IPS-NIHi7 (cell line): ENCODE measurements at regions not wholly inside any gene's neighbourhood (a gene's known extent, or its start where the extent isn't known, plus 50 kb on each side); places are given as distances from the start of the nearest gene placed in this dataset.

Source experiments
- DNase-seq: peaks from one replicate; pipeline ENCODE4 v3.0.0; 2012; ENCODE audit warnings: mixed read lengths; ENCODE audit errors: extremely low spot score

GRCh38 chr22:49532869-49533802 lies 294.5 kb downstream of the BRD1 start:
- no peak for DNase-seq

DNA sequence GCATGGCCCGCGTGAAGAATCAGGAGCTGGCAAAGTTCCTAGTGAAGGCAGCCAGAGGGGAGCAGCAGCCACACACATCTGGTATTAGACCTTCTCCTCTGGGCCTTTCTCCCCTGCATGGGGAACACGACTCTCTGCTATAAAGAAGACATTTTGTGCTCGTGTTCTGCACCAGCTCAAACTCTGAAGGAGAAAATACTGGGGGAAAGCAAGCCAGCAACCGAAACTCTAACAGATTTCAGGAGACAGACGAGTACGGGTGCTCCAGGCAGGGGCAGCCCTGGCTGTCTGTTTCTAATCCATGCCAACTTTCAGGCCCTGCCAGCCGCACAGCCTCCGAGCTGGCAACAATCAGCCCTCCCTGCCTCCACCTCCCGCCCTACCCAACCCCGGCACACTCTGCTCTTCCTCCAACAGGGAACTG lies 296.3 kb downstream of the BRD1 start:
- no peak for DNase-seq

DNA sequence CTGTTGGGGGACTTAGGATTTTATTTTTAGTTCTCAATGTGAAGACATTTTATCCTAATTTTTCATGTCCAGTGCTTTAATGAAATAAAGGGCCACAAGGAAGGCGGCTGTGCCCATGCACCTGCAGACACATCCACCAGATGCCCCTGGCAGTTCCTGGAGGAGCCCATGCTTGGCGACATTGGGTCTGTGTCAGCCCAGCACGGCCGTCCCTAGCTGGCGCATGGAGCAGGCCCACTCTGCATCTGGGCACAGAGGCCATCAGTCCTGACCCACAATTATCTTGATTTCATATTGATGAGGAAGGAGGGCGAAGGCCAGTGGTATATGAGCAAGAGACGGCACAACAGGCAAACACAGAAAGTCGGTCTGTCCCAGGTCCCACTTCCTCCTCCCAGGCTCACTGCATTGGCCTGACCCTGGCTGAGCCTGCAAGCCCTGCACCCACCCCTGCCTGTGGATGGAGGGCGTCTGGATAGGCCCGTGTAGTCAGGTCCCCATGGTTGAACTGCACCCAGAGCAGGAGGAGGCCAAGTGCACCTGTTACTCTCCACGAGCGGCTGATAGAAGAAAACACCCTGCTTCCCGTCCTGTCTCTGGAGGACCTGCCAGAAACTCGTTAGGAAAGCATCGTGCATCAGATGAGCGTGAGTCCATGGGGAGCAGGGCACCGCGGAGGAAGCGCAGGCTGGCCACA lies 296.9 kb downstream of the BRD1 start:
- DNase-seq = no peak

GRCh38 chr22:49528420-49528720 lies 299.3 kb downstream of the BRD1 start:
- no peak for DNase-seq

GRCh38 chr22:49527611-49528419 lies 299.9 kb downstream of the BRD1 start:
- no peak for DNase-seq

DNA sequence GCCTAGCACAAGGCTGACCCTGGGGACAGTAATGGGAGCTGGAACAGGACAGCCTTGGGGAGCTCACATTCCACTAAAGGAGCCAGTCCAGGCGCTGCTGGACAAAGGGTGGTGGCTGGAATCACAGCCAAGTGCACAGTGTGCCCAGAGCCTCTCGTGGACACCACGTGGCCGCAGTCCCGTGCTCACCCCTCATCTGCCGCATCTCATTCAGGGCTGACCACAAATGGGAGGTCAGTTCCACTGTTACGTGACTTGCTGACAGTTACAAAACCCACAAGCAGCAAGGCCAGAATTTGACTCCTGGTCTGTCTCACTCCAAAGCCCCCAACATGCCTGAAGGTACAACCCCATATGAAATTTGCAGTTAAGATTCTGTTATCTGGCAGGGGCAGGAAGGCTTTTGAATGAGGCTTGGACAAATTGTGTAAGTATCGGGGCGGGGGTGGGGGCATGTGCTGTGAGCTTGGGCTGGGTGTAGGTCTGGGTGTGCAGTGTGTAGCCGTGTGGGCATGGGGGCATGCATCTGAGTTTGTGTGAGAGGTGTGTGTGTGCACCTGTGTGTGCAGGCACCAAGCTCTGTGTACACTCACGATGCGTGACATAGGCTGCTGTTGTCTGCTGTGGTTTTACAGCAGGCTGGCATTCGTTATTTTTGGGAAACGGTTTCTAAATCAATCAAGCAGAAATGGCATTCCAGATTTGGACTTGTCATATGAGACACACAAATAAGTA lies 301.7 kb downstream of the BRD1 start:
- no peak for DNase-seq

GRCh38 chr22:49525360-49525759 lies 302.3 kb downstream of the BRD1 start:
- no peak for DNase-seq

DNA sequence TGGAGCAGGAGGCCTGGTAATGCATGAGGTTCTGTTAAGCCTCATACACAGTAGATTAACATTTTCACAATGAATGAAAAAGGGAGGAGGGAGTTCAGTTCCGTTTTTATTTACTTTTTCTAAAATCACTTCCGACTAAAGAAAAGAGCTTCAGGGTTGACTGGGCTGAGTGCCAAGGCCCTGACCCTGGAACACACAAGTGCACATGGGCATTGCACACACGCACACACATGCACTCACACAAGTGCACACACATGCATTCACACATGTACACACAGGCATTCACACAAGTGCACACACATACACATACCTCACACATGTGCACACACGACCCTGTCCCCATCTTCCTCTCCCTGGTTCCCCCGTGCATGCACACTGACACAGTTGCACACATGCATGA lies 303.3 kb downstream of the BRD1 start:
- DNase-seq = no peak

- DNase-seq = no peak
Observed at GRCh38 chr22:49523374-49524008, 304.2 kb downstream of the BRD1 start.

- no peak for DNase-seq
Observed at GRCh38 chr22:49522582-49523373, 304.9 kb downstream of the BRD1 start.

DNA sequence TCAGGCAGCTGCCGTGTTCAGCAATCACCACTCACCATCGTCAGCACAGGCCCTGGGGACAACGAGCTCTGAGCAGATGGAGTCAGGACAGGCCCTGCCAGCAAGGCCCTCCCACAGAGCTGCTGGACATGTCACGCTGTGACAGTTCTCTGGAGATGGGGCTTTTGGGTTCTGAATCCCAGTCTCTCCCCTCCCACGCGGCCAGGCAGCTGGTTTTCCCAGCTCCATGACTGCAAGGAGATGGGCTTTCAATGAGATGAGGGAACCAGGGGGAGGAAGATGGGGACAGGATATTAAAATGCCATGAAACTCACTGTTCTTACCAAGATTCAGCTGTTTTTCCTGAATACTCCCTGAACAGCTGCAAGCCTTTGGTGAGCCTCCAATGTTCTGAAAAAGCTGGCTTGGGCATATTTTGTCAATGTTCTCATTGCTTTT lies 305.9 kb downstream of the BRD1 start:
- no peak for DNase-seq

- no peak for DNase-seq
Observed at GRCh38 chr22:49519117-49519737, 308.4 kb downstream of the BRD1 start.

GRCh38 chr22:49518436-49518970 lies 309.2 kb downstream of the BRD1 start:
- no peak for DNase-seq

GRCh38 chr22:49517667-49518185 lies 309.9 kb downstream of the BRD1 start:
- no peak for DNase-seq

- no peak for DNase-seq
Observed at GRCh38 chr22:49517211-49517610, 310.5 kb downstream of the BRD1 start.

GRCh38 chr22:49515475-49515874 lies 312.2 kb downstream of the BRD1 start:
- no peak for DNase-seq

DNA sequence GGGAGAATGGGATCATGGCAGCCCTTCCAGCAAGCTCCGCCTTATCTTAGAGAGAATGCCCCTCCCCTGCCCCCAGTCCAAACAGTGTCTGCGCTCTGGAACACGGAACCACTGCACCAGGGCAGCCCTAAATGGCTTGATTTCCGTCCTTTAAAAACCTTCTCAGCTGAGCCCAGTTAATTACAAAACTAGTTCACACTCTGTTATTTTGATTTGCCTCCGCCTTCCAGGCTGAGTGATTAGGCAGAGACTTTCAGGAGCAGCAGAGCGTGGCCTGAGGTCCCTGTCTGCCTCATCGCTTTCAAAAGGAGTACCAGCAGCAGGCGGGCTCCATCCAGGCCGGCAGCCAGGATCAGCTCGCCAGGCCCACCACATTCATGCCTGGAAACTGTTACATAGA lies 313.0 kb downstream of the BRD1 start:
- DNase-seq = no peak

- no peak for DNase-seq
Observed at GRCh38 chr22:49514211-49514610, 313.5 kb downstream of the BRD1 start.

DNA sequence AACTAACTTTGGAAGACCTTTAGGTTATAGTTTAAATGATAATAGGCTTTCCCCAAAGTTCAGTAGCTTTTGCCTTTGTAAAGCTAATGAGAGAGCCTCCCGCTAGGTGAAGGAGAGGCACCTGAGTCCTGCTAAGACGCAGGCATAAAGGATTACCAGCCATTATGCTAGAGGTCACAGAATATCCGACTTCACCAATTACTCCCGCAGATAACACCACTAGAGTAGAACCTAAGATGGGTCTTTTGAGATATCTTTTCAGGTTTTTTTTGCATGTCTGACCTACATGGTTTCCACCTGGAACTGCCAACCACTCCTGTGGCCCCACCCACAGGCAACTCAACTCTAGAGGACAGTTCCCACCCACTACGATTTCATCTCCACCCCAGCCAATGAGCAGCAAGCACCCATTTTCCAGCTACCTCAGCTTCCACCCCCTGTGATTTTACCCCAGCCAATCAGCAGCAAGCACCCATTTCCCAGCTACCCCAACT lies 314.3 kb downstream of the BRD1 start:
- DNase-seq = peak; percentile 65
